ENCODE measurements at regions not wholly inside any gene's neighbourhood (a gene's known extent, or its start where the extent isn't known, plus 50 kb on each side); places are given as distances from the start of the nearest gene placed in this dataset.
A peak's percentile ranks its signal among the peaks of the same experiment; 100 is the strongest.

DNA sequence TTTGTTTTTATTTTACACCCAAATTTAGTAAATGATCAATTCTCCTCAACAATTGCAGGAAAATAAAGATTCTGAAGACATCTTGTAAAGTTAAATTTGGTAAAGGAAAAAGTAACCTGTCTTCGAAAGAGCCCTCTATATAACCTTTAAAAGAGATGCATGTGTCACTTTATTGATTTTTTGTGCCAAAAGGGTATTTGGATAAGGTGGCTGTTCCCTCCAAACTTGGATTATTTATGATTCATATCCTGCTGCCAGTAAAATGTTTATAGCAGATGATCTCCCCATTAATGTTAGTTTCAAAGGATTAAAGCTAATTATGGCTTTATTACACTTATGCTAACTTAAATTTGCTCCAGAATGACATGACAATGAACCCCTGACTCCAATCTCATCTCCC is 98.8 kb downstream of the DUSP6 start:
- intact Hi-C loops (cut with DNase I) = no loop called here
- Histone ChIP-seq H3K27me3 (no peaks in the 10 kb centered on the region), H3K9me3 (peaks cover 0 to 3% of the 10 kb centered on the region in 2 donors), H3K27ac (no peak overlapping the region), H3K4me3 (no peak overlapping the region), H3K4me1 (peaks cover 0 to 7% of the 10 kb centered on the region in 2 donors), H3K36me3 (no peaks in the 10 kb centered on the region)
- TF ChIP-seq, protein P1, sequence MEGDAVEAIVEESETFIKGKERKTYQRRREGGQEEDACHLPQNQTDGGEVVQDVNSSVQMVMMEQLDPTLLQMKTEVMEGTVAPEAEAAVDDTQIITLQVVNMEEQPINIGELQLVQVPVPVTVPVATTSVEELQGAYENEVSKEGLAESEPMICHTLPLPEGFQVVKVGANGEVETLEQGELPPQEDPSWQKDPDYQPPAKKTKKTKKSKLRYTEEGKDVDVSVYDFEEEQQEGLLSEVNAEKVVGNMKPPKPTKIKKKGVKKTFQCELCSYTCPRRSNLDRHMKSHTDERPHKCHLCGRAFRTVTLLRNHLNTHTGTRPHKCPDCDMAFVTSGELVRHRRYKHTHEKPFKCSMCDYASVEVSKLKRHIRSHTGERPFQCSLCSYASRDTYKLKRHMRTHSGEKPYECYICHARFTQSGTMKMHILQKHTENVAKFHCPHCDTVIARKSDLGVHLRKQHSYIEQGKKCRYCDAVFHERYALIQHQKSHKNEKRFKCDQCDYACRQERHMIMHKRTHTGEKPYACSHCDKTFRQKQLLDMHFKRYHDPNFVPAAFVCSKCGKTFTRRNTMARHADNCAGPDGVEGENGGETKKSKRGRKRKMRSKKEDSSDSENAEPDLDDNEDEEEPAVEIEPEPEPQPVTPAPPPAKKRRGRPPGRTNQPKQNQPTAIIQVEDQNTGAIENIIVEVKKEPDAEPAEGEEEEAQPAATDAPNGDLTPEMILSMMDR (IDR thresholded peaks at IDR 0.05) = no peak
- DNase-seq (ENCODE audit: low spot score in 2 of 2) = no peak

DNA sequence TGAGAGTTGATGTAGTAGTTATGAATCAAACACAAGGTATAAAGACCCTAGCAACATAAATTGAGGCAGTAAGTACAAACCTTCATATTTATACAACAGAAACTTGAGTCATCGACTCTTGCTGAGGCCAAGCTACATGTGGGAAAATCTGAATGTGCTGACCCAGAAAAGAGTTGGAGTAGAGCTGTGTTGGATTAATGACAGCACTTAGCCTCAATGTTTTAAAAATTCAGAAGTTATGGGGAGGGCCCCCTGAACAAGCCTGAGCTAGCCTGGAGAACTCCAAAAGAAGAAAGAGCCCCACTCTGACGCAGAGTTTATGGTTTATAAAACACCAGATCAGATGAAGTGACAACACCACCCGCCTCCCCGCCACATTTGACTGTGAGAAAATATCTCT is 100.0 kb downstream of the DUSP6 start:
- peaks cover 0 to 7% of the 10 kb centered on the region in 2 donors for H3K4me1 ChIP-seq
- no peaks in the 10 kb centered on the region for H3K9me3 ChIP-seq
- DNase-seq (ENCODE audit: low spot score in 2 of 2) = no peak
- no peaks in the 10 kb centered on the region for H3K36me3 ChIP-seq
- no peak overlapping the region for H3K4me3 ChIP-seq
- H3K27me3 ChIP-seq = no peaks in the 10 kb centered on the region
- peak overlapping the region in 1 of 2 donors; percentile 20 for H3K27ac ChIP-seq
- TF ChIP-seq, protein P1 (IDR thresholded peaks at IDR 0.05) = no peak
- intact Hi-C loops (cut with DNase I) = no loop called here

DNA sequence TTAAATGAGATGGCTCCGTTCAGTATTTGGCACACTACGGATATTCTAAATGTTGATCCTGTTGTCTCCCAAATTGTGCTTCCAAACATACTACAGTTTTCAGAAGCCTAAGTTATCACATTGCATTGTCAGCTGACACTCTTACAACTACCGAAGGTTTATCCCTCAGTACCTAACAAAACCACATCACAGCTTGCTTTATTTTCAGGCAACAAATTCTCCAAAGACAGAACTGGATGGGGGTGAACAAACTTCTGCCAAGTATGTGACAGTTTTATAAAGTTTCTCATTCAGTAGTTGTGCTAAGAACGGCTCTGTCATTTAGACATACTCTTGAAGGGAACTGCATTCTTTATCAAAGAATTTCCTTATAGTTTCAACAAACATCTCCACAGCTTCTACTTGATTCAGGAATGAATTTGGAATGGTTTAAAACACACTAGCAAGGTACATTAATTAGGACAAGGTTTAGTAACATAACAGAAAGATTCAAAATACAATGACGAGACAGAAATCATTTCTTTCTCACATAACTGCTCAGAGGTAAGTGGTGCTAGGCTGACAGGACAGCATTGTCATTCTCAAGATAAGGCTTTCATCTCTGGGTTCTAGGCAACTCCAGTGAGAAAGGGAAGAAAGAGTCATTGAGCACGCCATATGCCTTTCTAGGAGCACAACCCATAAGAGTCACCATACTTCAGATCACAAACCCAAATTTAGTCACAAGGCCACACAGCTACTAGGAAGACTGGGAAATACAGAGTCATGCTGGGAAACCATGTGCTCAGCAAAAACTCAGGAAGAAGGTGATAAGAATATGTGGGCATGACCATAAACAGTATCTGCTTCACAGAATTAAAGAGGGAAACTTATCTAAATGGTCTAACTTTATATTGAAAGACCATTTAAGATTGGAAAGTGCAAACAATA is 100.7 kb downstream of the DUSP6 start:
- intact Hi-C loops (cut with DNase I) = no loop called here
- no peak overlapping the region for H3K4me3 ChIP-seq
- H3K36me3 ChIP-seq = no peaks in the 10 kb centered on the region
- peaks cover 0 to 7% of the 10 kb centered on the region in 2 donors for H3K4me1 ChIP-seq
- no peaks in the 10 kb centered on the region for H3K27me3 ChIP-seq
- TF ChIP-seq, protein P1 (IDR thresholded peaks at IDR 0.05) = no peak
- H3K9me3 ChIP-seq = no peaks in the 10 kb centered on the region
- no peak for DNase-seq (ENCODE audit: low spot score in 2 of 2)
- peak overlapping the region in 1 of 2 donors; percentile 20 for H3K27ac ChIP-seq

DNA sequence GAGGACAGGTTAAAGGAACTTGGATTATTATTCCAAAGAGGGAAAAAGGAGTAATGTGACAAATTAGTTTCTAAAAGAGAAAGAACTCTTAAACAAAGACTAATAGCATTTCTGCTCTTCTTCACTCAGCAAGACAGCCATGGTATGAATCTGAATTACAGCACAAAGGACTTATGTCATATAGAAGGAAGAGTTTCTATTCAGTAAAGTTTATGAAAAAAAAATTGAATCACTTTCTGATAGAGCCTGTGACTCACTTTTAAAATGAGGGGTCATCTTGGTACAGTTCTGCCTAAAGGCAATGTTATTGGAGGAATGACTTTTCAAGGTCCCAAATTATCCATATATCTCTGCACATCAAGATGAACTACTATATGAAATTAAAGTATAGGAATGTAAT is 101.7 kb downstream of the DUSP6 start:
- Histone ChIP-seq H3K4me1 (peaks cover 0 to 7% of the 10 kb centered on the region in 2 donors), H3K36me3 (no peaks in the 10 kb centered on the region), H3K27ac (no peak overlapping the region), H3K27me3 (no peaks in the 10 kb centered on the region), H3K4me3 (no peak overlapping the region), H3K9me3 (no peaks in the 10 kb centered on the region)
- no peak for DNase-seq (ENCODE audit: low spot score in 2 of 2)
- TF ChIP-seq, protein P1 (IDR thresholded peaks at IDR 0.05) = no peak
- intact Hi-C loops (cut with DNase I) = no loop called here

DNA sequence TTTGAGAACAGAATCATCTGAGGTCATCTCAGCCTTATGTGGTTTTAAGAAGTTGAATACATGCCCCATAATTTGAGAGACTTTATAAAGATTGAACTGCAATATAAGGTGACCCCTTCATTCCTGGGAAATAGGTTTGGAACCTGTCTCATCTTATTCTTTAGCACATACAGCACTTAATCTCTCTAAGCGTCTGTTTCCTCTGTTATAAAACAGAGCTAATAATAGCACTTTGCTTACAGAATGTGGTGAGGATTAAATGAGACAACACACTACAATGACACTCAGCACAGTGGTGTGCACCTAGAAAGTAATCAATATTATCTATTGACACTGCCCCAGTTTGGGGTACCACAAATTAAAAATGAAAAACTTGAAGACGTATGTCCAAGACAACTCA is 102.1 kb downstream of the DUSP6 start:
- DNase-seq (ENCODE audit: low spot score in 2 of 2) = no peak
- TF ChIP-seq, protein P1 (IDR thresholded peaks at IDR 0.05) = no peak
- Histone ChIP-seq H3K27ac (no peak overlapping the region), H3K36me3 (no peaks in the 10 kb centered on the region), H3K9me3 (no peaks in the 10 kb centered on the region), H3K27me3 (no peaks in the 10 kb centered on the region), H3K4me1 (peaks cover 0 to 7% of the 10 kb centered on the region in 2 donors), H3K4me3 (no peak overlapping the region)
- intact Hi-C loops (cut with DNase I) = no loop called here
